Prostate gland (tissue), 2 donors: ENCODE measurements at regions not wholly inside any gene's neighbourhood (a gene's known extent, or its start where the extent isn't known, plus 50 kb on each side); places are given as distances from the start of the nearest gene placed in this dataset.

Source experiments
- CTCF ChIP-seq, 4 experiments: fragments of 200-600 bp in 2 of 4; fragments of 450-650 bp in 2 of 4; sonication (generic) in 2 of 4; IDR thresholded peaks; 1 replicate in 3 of 4; 2 replicates in 1 of 4; pipeline ENCODE4 v1.5.1; 2016 to 2019; ENCODE audit warnings: antibody characterized with exemption in 4 of 4, mild to moderate bottlenecking in 2 of 4, moderate library complexity in 2 of 4
- POLR2AphosphoS5 ChIP-seq: sonication (generic); formaldehyde crosslinking; IDR thresholded peaks from one replicate; pipeline ENCODE4 v1.6.1; 2017; ENCODE audit warnings: antibody characterized with exemption

- no peak for TF ChIP-seq CTCF (IDR thresholded peaks at IDR 0.05)
- TF ChIP-seq POLR2AphosphoS5: no peak
Observed at GRCh38 chr4:41877020-41877796, 58.0 kb upstream of the TMEM33 start.
